ENCODE measurements at regions not wholly inside any gene's neighbourhood (a gene's known extent, or its start where the extent isn't known, plus 50 kb on each side); places are given as distances from the start of the nearest gene placed in this dataset.

- TF ChIP-seq CTCF (IDR thresholded peaks at IDR 0.05; ENCODE audit: control extremely low read depth in 1 of 3, insufficient read depth in 1 of 3, low read depth in 1 of 3, low read length in 3 of 3) (no peak), POLR2A (IDR thresholded peaks at IDR 0.05; ENCODE audit: control extremely low read depth in 1 of 2, low read depth in 2 of 2, low read length in 2 of 2) (no peak), SAP30 (IDR thresholded peaks at IDR 0.05; ENCODE audit: insufficient read depth, insufficient replicate concordance, low read length) (no peak), CHD2 (IDR thresholded peaks at IDR 0.05; ENCODE audit: low read length) (no peak), YY1 (IDR thresholded peaks at IDR 0.05; ENCODE audit: low read depth, low read length) (no peak), ATF2 (IDR thresholded peaks at IDR 0.05; ENCODE audit: low read length) (no peak), CHD1 (IDR thresholded peaks at IDR 0.05; ENCODE audit: low read depth, low read length) (no peak), FOSL1 (IDR thresholded peaks at IDR 0.05; ENCODE audit: insufficient read depth, low read depth, low read length) (no peak), USF2 (IDR thresholded peaks at IDR 0.05; ENCODE audit: low read length) (no peak), CREB1 (IDR thresholded peaks at IDR 0.05) (no peak), SRF (IDR thresholded peaks at IDR 0.05; ENCODE audit: low read depth, low read length) (no peak)
Observed at GRCh38 chr15:67004142-67004541, 61.3 kb upstream of the SMAD3 start.
